ENCODE measurements at regions not wholly inside any gene's neighbourhood (a gene's known extent, or its start where the extent isn't known, plus 50 kb on each side); places are given as distances from the start of the nearest gene placed in this dataset.

DNA sequence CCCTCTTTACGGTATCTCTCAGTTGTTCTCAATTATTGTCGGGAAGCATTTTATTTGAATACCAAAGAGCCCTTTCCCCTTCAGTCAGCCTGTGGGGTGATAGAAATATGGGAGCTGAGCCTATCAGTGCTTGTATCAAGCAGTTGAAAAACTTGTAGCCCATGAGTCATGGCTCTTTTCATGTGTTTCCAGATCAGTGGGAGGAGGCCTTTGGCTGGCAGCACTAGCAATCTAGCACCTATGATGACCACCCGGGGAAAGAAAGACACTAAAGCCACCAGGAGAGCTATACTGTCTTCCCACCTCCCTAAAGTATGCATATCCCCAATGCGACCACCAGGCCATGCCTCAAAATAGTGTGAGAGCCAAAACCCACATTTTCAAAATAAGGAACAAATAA lies 696.9 kb upstream of the C9orf72 start:
- Histone ChIP-seq H3K27me3 (no peaks in the 10 kb centered on the region), H3K36me3 (no peaks in the 10 kb centered on the region), H3K79me2 (ENCODE audit: low read depth) (no peaks in the 10 kb centered on the region), H4K20me1 (ENCODE audit: low read depth) (no peaks in the 10 kb centered on the region), H3K9me3 (ENCODE audit: low read depth) (no peaks in the 10 kb centered on the region), H2AFZ (replicated peaks) (no peak overlapping the region), H3K4me2 (no peak overlapping the region), H3K27ac (no peak overlapping the region), H3K9ac (no peak overlapping the region), H3F3A (ENCODE audit: low read depth) (no peaks in the 10 kb centered on the region), H3K4me3 (no peak overlapping the region), H3K4me1 (no peaks in the 10 kb centered on the region)
- Mint-ChIP-seq H3K27me3 (ENCODE audit: insufficient read depth, low read depth) (no peaks in the 10 kb centered on the region), H3K4me3 (no peak overlapping the region), H3K36me3 (no peaks in the 10 kb centered on the region), H3K4me1 (peaks cover 5% of the 10 kb centered on the region), H3K27ac (no peak overlapping the region), H3K9me3 (no peaks in the 10 kb centered on the region)
- TF ChIP-seq EZH2 (IDR thresholded peaks at IDR 0.05) (no peak), EZH2phosphoT487 (IDR thresholded peaks at IDR 0.05) (no peak)
- TF ChIP-seq, protein P1, sequence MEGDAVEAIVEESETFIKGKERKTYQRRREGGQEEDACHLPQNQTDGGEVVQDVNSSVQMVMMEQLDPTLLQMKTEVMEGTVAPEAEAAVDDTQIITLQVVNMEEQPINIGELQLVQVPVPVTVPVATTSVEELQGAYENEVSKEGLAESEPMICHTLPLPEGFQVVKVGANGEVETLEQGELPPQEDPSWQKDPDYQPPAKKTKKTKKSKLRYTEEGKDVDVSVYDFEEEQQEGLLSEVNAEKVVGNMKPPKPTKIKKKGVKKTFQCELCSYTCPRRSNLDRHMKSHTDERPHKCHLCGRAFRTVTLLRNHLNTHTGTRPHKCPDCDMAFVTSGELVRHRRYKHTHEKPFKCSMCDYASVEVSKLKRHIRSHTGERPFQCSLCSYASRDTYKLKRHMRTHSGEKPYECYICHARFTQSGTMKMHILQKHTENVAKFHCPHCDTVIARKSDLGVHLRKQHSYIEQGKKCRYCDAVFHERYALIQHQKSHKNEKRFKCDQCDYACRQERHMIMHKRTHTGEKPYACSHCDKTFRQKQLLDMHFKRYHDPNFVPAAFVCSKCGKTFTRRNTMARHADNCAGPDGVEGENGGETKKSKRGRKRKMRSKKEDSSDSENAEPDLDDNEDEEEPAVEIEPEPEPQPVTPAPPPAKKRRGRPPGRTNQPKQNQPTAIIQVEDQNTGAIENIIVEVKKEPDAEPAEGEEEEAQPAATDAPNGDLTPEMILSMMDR (IDR thresholded peaks at IDR 0.05) = no peak
- DNase-seq (ENCODE audit: low spot score) = no peak

DNA sequence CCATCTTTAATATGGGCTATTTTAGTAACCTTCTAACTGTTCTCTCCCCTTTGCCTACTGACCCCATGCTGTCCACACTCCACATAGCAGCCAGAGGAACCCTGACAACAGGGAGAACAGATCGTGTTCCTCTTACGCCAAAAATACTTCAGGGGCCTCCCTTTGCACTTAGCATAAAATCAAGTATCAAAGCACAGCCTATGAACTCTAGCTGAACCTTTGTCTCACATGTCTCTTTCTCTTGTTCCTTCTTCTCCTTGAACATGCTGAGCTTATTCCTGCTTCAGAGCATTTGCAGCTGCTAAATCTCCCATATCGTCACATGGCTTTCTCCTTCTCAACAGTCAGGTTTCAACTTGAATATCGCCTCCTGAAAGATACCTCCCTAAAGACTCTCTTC lies 698.8 kb upstream of the C9orf72 start:
- Histone ChIP-seq H3F3A (ENCODE audit: low read depth) (no peaks in the 10 kb centered on the region), H3K4me2 (no peak overlapping the region), H3K4me1 (no peaks in the 10 kb centered on the region), H2AFZ (replicated peaks) (no peak overlapping the region), H4K20me1 (ENCODE audit: low read depth) (no peaks in the 10 kb centered on the region), H3K4me3 (no peak overlapping the region), H3K27ac (no peak overlapping the region), H3K36me3 (no peaks in the 10 kb centered on the region), H3K79me2 (ENCODE audit: low read depth) (no peaks in the 10 kb centered on the region), H3K9ac (no peak overlapping the region), H3K27me3 (no peaks in the 10 kb centered on the region), H3K9me3 (ENCODE audit: low read depth) (no peaks in the 10 kb centered on the region)
- Mint-ChIP-seq H3K27ac (no peak overlapping the region), H3K36me3 (no peaks in the 10 kb centered on the region), H3K4me3 (no peak overlapping the region), H3K4me1 (peaks cover 5% of the 10 kb centered on the region), H3K9me3 (peaks cover 4% of the 10 kb centered on the region), H3K27me3 (ENCODE audit: insufficient read depth, low read depth) (no peaks in the 10 kb centered on the region)
- TF ChIP-seq EZH2 (IDR thresholded peaks at IDR 0.05) = no peak
- TF ChIP-seq, protein P1 (IDR thresholded peaks at IDR 0.05) = no peak
- TF ChIP-seq EZH2phosphoT487 (IDR thresholded peaks at IDR 0.05) = no peak
- DNase-seq (ENCODE audit: low spot score) = no peak

DNA sequence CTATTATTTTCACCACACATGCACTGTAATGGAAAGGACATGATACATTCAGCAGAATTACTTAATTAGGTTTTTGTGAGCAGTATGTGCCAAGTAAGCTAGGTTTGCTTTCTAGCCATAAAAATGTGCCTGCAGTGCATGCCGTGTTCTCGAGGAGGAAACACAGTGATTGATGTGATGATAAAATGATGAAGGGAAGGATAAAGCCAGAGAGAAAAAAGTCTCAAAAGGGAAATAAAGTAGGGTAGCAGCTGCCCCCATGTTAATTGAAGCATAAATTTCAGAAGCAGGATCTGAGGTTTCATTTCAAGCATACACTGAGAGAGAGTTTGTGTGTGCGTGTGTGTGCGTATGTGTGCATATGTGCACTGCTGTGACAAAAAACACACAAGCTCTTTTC lies 714.2 kb upstream of the C9orf72 start:
- no peaks in the 10 kb centered on the region for H4K20me1 ChIP-seq (ENCODE audit: low read depth)
- H3K36me3 ChIP-seq = no peaks in the 10 kb centered on the region
- Mint-ChIP-seq H3K27ac (no peak overlapping the region), H3K4me3 (no peak overlapping the region), H3K9me3 (no peaks in the 10 kb centered on the region), H3K36me3 (no peaks in the 10 kb centered on the region), H3K27me3 (ENCODE audit: insufficient read depth, low read depth) (peaks cover 2% of the 10 kb centered on the region), H3K4me1 (no peaks in the 10 kb centered on the region)
- DNase-seq (ENCODE audit: low spot score) = no peak
- no peak overlapping the region for H3K9ac ChIP-seq
- no peaks in the 10 kb centered on the region for H3F3A ChIP-seq (ENCODE audit: low read depth)
- no peak overlapping the region for H2AFZ ChIP-seq (replicated peaks)
- H3K4me3 ChIP-seq = no peak overlapping the region
- no peaks in the 10 kb centered on the region for H3K27me3 ChIP-seq
- H3K79me2 ChIP-seq (ENCODE audit: low read depth) = no peaks in the 10 kb centered on the region
- H3K4me1 ChIP-seq = no peaks in the 10 kb centered on the region
- TF ChIP-seq EZH2phosphoT487 (IDR thresholded peaks at IDR 0.05) (no peak), EZH2 (IDR thresholded peaks at IDR 0.05) (no peak)
- TF ChIP-seq, protein P1 (IDR thresholded peaks at IDR 0.05) = no peak
- H3K9me3 ChIP-seq (ENCODE audit: low read depth) = no peaks in the 10 kb centered on the region
- H3K4me2 ChIP-seq = no peak overlapping the region
- H3K27ac ChIP-seq = no peak overlapping the region

DNA sequence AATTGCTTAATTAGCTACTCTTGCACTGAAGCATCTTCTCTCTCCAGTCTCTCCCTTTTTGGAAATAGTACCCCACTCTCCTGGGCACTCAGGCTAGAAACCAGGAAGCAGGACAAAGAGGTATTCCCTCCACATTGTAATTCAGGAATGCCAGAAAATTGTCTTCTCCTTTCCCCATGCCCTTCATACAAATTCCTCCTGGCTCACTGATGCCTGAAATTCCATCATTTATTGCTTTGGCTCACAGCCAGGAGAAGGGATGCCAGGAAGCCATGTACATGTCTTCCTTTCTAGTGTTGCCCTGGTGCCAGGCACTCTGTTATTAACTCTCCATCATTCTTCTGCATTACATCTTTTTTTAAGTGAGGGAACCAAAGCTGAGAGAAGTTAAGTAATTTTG lies 716.5 kb upstream of the C9orf72 start:
- Histone ChIP-seq H3K27ac (no peak overlapping the region), H4K20me1 (ENCODE audit: low read depth) (no peaks in the 10 kb centered on the region), H3K36me3 (no peaks in the 10 kb centered on the region), H3F3A (ENCODE audit: low read depth) (no peaks in the 10 kb centered on the region), H2AFZ (replicated peaks) (no peak overlapping the region), H3K27me3 (no peaks in the 10 kb centered on the region), H3K79me2 (ENCODE audit: low read depth) (no peaks in the 10 kb centered on the region), H3K9me3 (ENCODE audit: low read depth) (no peaks in the 10 kb centered on the region), H3K9ac (no peak overlapping the region), H3K4me3 (no peak overlapping the region), H3K4me2 (no peak overlapping the region), H3K4me1 (no peaks in the 10 kb centered on the region)
- H3K27ac Mint-ChIP-seq = no peak overlapping the region
- H3K36me3 Mint-ChIP-seq = no peaks in the 10 kb centered on the region
- H3K9me3 Mint-ChIP-seq = no peaks in the 10 kb centered on the region
- no peak overlapping the region for H3K4me3 Mint-ChIP-seq
- DNase-seq (ENCODE audit: low spot score) = no peak
- TF ChIP-seq EZH2phosphoT487 (IDR thresholded peaks at IDR 0.05) = no peak
- no peak for TF ChIP-seq EZH2 (IDR thresholded peaks at IDR 0.05)
- TF ChIP-seq, protein P1 (IDR thresholded peaks at IDR 0.05) = no peak
- no peaks in the 10 kb centered on the region for H3K4me1 Mint-ChIP-seq
- peaks cover 2% of the 10 kb centered on the region for H3K27me3 Mint-ChIP-seq (ENCODE audit: insufficient read depth, low read depth)

All from neural progenitor cell (in vitro differentiated cells).